ENCODE measurements at regions not wholly inside any gene's neighbourhood (a gene's known extent, or its start where the extent isn't known, plus 50 kb on each side); places are given as distances from the start of the nearest gene placed in this dataset.

DNA sequence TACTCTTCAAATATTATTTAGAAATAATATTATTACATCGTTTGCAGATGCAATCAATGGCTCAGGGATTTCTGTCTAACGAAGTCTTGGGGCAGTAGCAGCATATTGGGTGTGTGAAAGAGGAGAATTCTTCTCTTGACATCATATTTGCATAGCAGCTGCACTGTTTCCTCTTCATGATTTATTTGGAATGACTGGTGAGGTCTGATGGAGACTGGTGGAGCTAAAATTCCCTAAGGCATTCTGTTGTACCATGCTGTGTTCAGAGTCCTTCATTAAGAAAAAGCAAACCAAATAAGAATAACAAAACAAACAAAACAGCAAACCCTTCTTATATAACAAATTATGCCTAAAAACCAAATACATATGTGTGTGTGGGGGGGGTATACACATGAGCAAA is 177.6 kb downstream of the DIRAS2 start:
- DNase-seq (ENCODE audit: low read depth, low spot score), result no peak
- Histone ChIP-seq H3K27me3 (ENCODE audit: control insufficient read depth, insufficient read depth, low read length) (no peaks in the 10 kb centered on the region), H3K36me3 (ENCODE audit: control insufficient read depth, insufficient read depth, low read length) (no peaks in the 10 kb centered on the region), H3K27ac (ENCODE audit: low read length) (no peak overlapping the region), H3K4me1 (ENCODE audit: control insufficient read depth, insufficient read depth, low read length) (no peaks in the 10 kb centered on the region), H3K4me3 (ENCODE audit: low read length) (no peak overlapping the region), H3K9me3 (ENCODE audit: control insufficient read depth, insufficient read depth, low read length) (no peaks in the 10 kb centered on the region)
- no CpG with 5 or more reads among the region's 2 CpGs for WGBS (ENCODE audit: insufficient coverage, insufficient read length)

DNA sequence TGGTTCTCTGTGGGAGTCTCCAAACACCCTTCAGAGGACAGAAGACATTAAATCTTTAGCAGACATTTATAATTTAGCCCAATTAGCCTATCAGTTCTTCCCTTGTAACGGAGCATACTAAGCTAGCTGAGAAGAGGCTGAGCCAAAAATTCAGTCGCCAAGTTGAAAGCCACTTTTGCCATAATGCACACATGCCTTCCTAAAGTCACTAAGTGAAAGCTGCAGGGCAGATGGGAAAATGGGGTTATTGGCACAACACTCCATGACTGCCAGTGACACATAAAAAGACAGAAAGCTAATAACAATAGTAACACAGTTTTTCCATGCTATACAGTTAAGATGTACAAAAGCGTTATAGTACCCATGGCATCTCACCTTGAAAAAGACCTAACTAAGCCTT is 176.2 kb downstream of the DIRAS2 start:
- Histone ChIP-seq H3K27ac (ENCODE audit: low read length) (no peak overlapping the region), H3K9me3 (ENCODE audit: control insufficient read depth, insufficient read depth, low read length) (no peaks in the 10 kb centered on the region), H3K36me3 (ENCODE audit: control insufficient read depth, insufficient read depth, low read length) (no peaks in the 10 kb centered on the region), H3K4me3 (ENCODE audit: low read length) (no peak overlapping the region), H3K4me1 (ENCODE audit: control insufficient read depth, insufficient read depth, low read length) (no peaks in the 10 kb centered on the region), H3K27me3 (ENCODE audit: control insufficient read depth, insufficient read depth, low read length) (no peaks in the 10 kb centered on the region)
- no peak for DNase-seq (ENCODE audit: low read depth, low spot score)
- no CpG with 5 or more reads among the region's 3 CpGs for WGBS (ENCODE audit: insufficient coverage, insufficient read length)

DNA sequence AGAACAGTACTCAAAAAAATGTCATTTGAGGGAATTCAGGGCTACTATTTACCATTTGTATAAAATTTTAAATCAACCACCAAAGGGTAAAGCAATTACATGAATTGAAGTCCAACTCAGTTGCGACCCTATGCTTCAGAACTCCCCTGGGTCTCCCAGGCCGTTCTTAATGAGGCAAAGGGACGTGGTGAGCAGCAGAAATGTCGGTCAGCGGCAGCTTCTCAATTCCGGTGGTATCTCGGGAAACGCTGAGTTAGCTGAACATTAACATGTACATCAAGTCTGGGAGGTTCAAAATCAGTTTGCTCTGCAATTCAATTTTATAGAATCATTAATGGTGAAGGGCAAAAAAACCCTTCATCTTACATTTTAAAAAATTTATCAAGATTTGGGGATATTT is 173.2 kb downstream of the DIRAS2 start:
- Histone ChIP-seq H3K4me1 (ENCODE audit: control insufficient read depth, insufficient read depth, low read length) (peaks cover 1% of the 10 kb centered on the region; the same call in 1 of the 2 replicates), H3K4me3 (ENCODE audit: low read length) (no peak overlapping the region), H3K27ac (ENCODE audit: low read length) (no peak overlapping the region), H3K36me3 (ENCODE audit: control insufficient read depth, insufficient read depth, low read length) (no peaks in the 10 kb centered on the region), H3K27me3 (ENCODE audit: control insufficient read depth, insufficient read depth, low read length) (no peaks in the 10 kb centered on the region), H3K9me3 (ENCODE audit: control insufficient read depth, insufficient read depth, low read length) (no peaks in the 10 kb centered on the region)
- DNase-seq (ENCODE audit: low read depth, low spot score), result no peak
- WGBS (ENCODE audit: insufficient coverage, insufficient read length), result no CpG with 5 or more reads among the region's 8 CpGs

DNA sequence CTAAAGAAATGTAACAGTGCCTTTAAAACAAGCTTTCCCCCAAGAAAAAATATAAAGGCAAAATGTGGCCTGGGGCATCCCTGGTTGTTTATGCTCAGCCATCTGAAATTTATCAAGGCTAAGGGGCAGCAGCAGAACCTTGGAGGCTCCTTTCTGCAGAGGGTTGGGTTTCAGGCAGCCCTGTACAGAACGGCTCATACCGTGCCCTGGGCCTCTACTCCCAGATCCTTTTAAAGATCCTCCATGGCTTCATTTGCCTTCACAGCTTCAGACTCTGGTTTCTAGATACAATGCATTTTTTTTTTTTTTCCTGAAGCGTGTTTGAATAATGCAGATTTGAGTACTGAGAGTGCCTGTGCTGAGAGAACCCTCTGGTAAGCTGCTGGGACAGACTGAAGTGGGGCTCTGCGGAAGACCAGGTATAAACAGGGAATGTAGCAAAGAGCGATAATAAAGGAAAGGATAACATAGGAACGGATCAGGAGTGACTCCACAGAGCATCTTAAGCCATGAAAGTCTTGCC is 172.7 kb downstream of the DIRAS2 start:
- Histone ChIP-seq H3K36me3 (ENCODE audit: control insufficient read depth, insufficient read depth, low read length) (no peaks in the 10 kb centered on the region), H3K4me3 (ENCODE audit: low read length) (no peak overlapping the region), H3K27ac (ENCODE audit: low read length) (no peak overlapping the region), H3K9me3 (ENCODE audit: control insufficient read depth, insufficient read depth, low read length) (no peaks in the 10 kb centered on the region), H3K27me3 (ENCODE audit: control insufficient read depth, insufficient read depth, low read length) (no peaks in the 10 kb centered on the region), H3K4me1 (ENCODE audit: control insufficient read depth, insufficient read depth, low read length) (peaks cover 1% of the 10 kb centered on the region; the same call in 1 of the 2 replicates)
- no CpG with 5 or more reads among the region's 6 CpGs for WGBS (ENCODE audit: insufficient coverage, insufficient read length)
- no peak for DNase-seq (ENCODE audit: low read depth, low spot score)

DNA sequence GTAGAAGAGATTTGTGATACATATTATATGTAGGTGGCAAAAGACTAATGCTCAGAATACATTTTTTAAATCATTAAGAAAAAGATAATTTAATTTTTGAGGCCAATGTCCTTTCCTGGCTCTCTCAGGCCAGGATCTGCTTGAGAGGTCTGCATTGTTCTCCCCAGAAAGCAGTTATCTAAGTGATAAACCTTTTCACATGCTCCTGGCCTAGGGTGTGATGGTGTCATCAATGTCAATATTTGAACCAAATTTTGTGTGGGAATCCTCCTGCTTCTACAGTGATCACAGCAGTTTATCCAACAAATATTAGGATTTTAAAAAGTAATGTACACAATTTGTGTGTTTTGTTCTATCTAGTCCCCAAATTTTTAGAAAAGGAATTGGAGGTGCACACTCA is 166.6 kb downstream of the DIRAS2 start:
- Histone ChIP-seq H3K4me3 (ENCODE audit: low read length) (no peak overlapping the region), H3K27me3 (ENCODE audit: control insufficient read depth, insufficient read depth, low read length) (no peaks in the 10 kb centered on the region), H3K9me3 (ENCODE audit: control insufficient read depth, insufficient read depth, low read length) (no peaks in the 10 kb centered on the region), H3K27ac (ENCODE audit: low read length) (no peak overlapping the region), H3K4me1 (ENCODE audit: control insufficient read depth, insufficient read depth, low read length) (peaks cover 1% of the 10 kb centered on the region; the same call in 1 of the 2 replicates), H3K36me3 (ENCODE audit: control insufficient read depth, insufficient read depth, low read length) (no peaks in the 10 kb centered on the region)
- no peak for DNase-seq (ENCODE audit: low read depth, low spot score)

DNA sequence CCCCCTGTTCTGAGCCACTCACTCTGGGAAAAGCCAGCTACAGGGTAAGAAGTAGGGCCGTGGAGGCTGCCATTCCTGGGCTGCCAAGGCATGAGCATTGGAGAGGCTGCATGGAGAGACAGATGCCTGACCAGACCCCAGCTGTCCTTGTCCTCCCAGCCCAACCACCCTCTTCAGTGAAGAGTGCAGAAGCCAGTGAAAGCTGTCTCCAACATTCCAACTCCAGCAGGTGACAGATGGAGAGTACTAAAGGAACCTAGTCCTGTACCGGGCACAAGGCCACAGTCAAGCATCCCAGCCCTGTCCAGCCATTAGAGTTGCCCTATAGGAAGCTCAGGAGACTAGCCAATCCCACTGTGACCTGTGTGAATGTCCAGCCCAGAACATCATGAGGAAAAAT is 165.1 kb downstream of the DIRAS2 start:
- H3K36me3 ChIP-seq (ENCODE audit: control insufficient read depth, insufficient read depth, low read length), result no peaks in the 10 kb centered on the region
- H3K27ac ChIP-seq (ENCODE audit: low read length), result no peak overlapping the region
- H3K4me3 ChIP-seq (ENCODE audit: low read length), result no peak overlapping the region
- no peaks in the 10 kb centered on the region for H3K27me3 ChIP-seq (ENCODE audit: control insufficient read depth, insufficient read depth, low read length)
- H3K4me1 ChIP-seq (ENCODE audit: control insufficient read depth, insufficient read depth, low read length), result peaks cover 1% of the 10 kb centered on the region; the same call in 1 of the 2 replicates
- no peak for DNase-seq (ENCODE audit: low read depth, low spot score)
- H3K9me3 ChIP-seq (ENCODE audit: control insufficient read depth, insufficient read depth, low read length), result no peaks in the 10 kb centered on the region
- no CpG with 5 or more reads among the region's 2 CpGs for WGBS (ENCODE audit: insufficient coverage, insufficient read length)

DNA sequence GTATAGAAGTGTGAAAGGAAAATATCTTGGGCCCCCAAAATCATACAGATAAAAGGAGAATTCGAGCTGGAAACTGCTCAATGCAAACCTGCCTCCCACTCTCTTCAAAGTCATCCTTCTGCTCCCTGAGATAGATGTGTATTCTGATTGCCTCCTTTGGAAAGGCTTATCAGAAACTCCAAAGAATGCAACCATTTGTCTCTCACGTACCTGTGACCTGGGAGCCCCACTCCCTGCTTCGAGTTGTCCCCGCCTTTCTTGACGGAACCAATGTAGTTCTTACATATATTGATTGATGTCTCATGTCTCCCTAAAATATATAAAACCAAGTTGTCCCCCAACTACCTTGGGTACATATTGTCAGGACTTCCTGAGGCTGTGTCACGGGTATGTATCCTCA is 163.8 kb downstream of the DIRAS2 start:
- WGBS (ENCODE audit: insufficient coverage, insufficient read length), result no CpG with 5 or more reads among the region's 6 CpGs

DNA sequence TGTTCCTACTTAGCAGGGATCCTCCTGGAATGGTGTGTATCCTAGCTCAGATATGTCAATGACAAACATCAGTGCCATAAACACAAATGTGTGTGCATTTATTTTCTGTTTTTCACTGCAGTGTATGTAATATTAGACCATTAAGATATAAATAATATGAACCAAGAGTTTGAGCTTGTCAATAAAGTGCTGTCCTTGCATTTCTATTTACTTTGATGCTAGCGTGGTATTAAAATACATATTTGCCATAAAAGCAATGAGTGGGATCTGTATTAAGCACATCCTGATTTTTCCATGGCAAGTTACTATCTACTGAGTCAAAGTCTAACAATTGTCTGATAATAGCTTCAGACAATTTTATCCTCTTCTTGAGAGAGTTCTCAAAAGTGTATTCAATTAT is 157.6 kb downstream of the DIRAS2 start:
- H3K27me3 ChIP-seq (ENCODE audit: control insufficient read depth, insufficient read depth, low read length), result no peaks in the 10 kb centered on the region
- H3K36me3 ChIP-seq (ENCODE audit: control insufficient read depth, insufficient read depth, low read length), result no peaks in the 10 kb centered on the region
- no peak overlapping the region for H3K4me3 ChIP-seq (ENCODE audit: low read length)
- no peak for DNase-seq (ENCODE audit: low read depth, low spot score)
- no peaks in the 10 kb centered on the region; the same call in 1 of the 2 replicates for H3K9me3 ChIP-seq (ENCODE audit: control insufficient read depth, insufficient read depth, low read length)
- no peak overlapping the region for H3K27ac ChIP-seq (ENCODE audit: low read length)
- WGBS (ENCODE audit: insufficient coverage, insufficient read length), result no CpG with 5 or more reads among the region's 1 CpG
- H3K4me1 ChIP-seq (ENCODE audit: control insufficient read depth, insufficient read depth, low read length), result no peaks in the 10 kb centered on the region

More for the DNA sequence above, 163.8 kb downstream of the DIRAS2 start:
- Histone ChIP-seq H3K36me3 (ENCODE audit: control insufficient read depth, insufficient read depth, low read length) (no peaks in the 10 kb centered on the region), H3K4me1 (ENCODE audit: control insufficient read depth, insufficient read depth, low read length) (peaks cover 1% of the 10 kb centered on the region; the same call in 1 of the 2 replicates), H3K9me3 (ENCODE audit: control insufficient read depth, insufficient read depth, low read length) (no peaks in the 10 kb centered on the region), H3K27me3 (ENCODE audit: control insufficient read depth, insufficient read depth, low read length) (no peaks in the 10 kb centered on the region), H3K4me3 (ENCODE audit: low read length) (no peak overlapping the region), H3K27ac (ENCODE audit: low read length) (no peak overlapping the region)
- DNase-seq (ENCODE audit: low read depth, low spot score), result no peak

DNA sequence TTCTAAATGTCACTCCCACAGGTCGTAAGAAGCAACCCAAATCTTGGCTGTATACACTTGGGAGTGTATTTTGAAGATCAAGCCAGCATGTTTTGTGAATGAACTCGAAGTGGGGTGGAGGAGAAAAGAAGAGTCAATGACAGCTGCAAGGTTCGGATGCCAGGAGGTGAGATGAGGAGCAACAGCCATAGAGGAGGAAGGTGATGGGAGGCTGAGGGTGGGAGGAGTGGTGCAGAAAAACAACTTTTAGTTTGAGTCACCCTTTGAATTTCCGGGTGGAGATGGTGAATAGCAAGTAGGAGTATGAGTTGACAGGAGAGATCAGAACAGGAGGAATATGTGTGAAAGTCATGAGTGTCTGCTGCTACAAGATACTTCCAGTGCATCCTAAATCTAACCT is 153.6 kb downstream of the DIRAS2 start:
- H3K27ac ChIP-seq (ENCODE audit: low read length), result no peak overlapping the region
- no CpG with 5 or more reads among the region's 4 CpGs for WGBS (ENCODE audit: insufficient coverage, insufficient read length)
- H3K36me3 ChIP-seq (ENCODE audit: control insufficient read depth, insufficient read depth, low read length), result no peaks in the 10 kb centered on the region

DNA sequence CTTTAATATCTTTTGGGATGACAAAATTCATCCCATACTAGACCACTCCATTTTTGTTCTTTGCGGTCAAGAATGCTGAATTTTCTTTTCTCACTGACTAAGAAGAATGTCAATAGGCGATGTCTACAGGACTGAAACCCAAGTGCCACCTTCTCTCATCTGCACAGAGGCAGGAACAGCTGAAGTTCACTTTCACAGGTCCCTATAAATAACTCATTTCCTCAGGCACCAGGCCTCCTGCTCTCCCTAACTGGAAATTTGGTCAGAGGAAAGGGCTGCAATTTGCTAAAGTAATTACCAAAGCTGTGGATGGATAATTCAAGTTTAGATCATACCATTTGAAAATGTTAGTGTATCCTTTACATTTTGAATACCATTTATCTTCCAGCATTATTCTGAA is 142.9 kb downstream of the DIRAS2 start:
- no CpG with 5 or more reads among the region's 2 CpGs for WGBS (ENCODE audit: insufficient coverage, insufficient read length)
- Histone ChIP-seq H3K4me3 (ENCODE audit: low read length) (no peak overlapping the region), H3K9me3 (ENCODE audit: control insufficient read depth, insufficient read depth, low read length) (no peaks in the 10 kb centered on the region), H3K4me1 (ENCODE audit: control insufficient read depth, insufficient read depth, low read length) (peaks cover 4% of the 10 kb centered on the region), H3K27me3 (ENCODE audit: control insufficient read depth, insufficient read depth, low read length) (no peaks in the 10 kb centered on the region), H3K36me3 (ENCODE audit: control insufficient read depth, insufficient read depth, low read length) (no peaks in the 10 kb centered on the region), H3K27ac (ENCODE audit: low read length) (no peak overlapping the region)
- no peak for DNase-seq (ENCODE audit: low read depth, low spot score)

More for the DNA sequence above, 153.6 kb downstream of the DIRAS2 start:
- H3K27me3 ChIP-seq (ENCODE audit: control insufficient read depth, insufficient read depth, low read length), result no peaks in the 10 kb centered on the region
- H3K9me3 ChIP-seq (ENCODE audit: control insufficient read depth, insufficient read depth, low read length), result no peaks in the 10 kb centered on the region; the same call in 1 of the 2 replicates
- no peak for DNase-seq (ENCODE audit: low read depth, low spot score)
- H3K4me1 ChIP-seq (ENCODE audit: control insufficient read depth, insufficient read depth, low read length), result no peaks in the 10 kb centered on the region
- H3K4me3 ChIP-seq (ENCODE audit: low read length), result no peak overlapping the region

DNA sequence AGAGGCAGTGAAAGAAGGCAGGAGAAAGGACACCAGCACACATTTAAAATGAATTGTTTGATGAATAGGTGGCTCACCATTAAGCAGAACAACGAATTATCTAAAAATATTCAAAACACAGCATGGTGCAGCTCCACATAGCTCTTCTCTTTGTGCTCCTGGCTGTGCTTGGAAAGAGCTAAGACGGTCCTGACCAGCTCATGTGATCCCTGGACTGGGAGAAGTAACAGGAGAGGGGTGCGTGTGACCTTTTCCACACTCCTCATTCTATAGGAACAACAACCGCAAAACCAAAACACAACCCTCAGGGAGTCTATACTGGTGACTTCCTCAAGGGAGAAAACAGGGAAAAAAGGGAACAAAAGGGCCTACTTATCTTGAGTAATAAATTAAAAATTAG is 140.5 kb downstream of the DIRAS2 start:
- no peak overlapping the region for H3K27ac ChIP-seq (ENCODE audit: low read length)
- H3K9me3 ChIP-seq (ENCODE audit: control insufficient read depth, insufficient read depth, low read length), result no peaks in the 10 kb centered on the region
- peaks cover 4% of the 10 kb centered on the region for H3K4me1 ChIP-seq (ENCODE audit: control insufficient read depth, insufficient read depth, low read length)
- no peaks in the 10 kb centered on the region for H3K27me3 ChIP-seq (ENCODE audit: control insufficient read depth, insufficient read depth, low read length)
- no peak overlapping the region for H3K4me3 ChIP-seq (ENCODE audit: low read length)
- no CpG with 5 or more reads among the region's 4 CpGs for WGBS (ENCODE audit: insufficient coverage, insufficient read length)
- no peak for DNase-seq (ENCODE audit: low read depth, low spot score)
- H3K36me3 ChIP-seq (ENCODE audit: control insufficient read depth, insufficient read depth, low read length), result no peaks in the 10 kb centered on the region
